GM21381 (cell line): ENCODE measurements at regions not wholly inside any gene's neighbourhood (a gene's known extent, or its start where the extent isn't known, plus 50 kb on each side); places are given as distances from the start of the nearest gene placed in this dataset.

ENCODE experiments used
- ATAC-seq: cut with Tn5 transposase; IDR thresholded peaks from one replicate; pipeline ENCODE4 v1.9.1; 2021; ENCODE audit warnings: mild to moderate bottlenecking, moderate library complexity; ENCODE audit not compliant: unreplicated experiment

GRCh38 chr14:22478670-22479069 lies 110.4 kb downstream of the DAD1 start:
- no peak for ATAC-seq

GRCh38 chr14:22478247-22478646 lies 110.8 kb downstream of the DAD1 start:
- no peak for ATAC-seq

GRCh38 chr14:22477569-22478194 lies 111.3 kb downstream of the DAD1 start:
- no peak for ATAC-seq

- ATAC-seq: no peak
Observed at GRCh38 chr14:22476887-22477286, 112.1 kb downstream of the DAD1 start.

- ATAC-seq: no peak
Observed at GRCh38 chr14:22476005-22476751, 112.8 kb downstream of the DAD1 start.

GRCh38 chr14:22475381-22475780 lies 113.6 kb downstream of the DAD1 start:
- no peak for ATAC-seq

- ATAC-seq: no peak
Observed at GRCh38 chr14:22474730-22475351, 114.2 kb downstream of the DAD1 start.

GRCh38 chr14:22472935-22473854 lies 115.8 kb downstream of the DAD1 start:
- peak; percentile 40 for ATAC-seq

GRCh38 chr14:22472466-22472865 lies 116.6 kb downstream of the DAD1 start:
- no peak for ATAC-seq

- no peak for ATAC-seq
Observed at GRCh38 chr14:22471545-22472121, 117.4 kb downstream of the DAD1 start.

- ATAC-seq: no peak
Observed at GRCh38 chr14:22469538-22470303, 119.3 kb downstream of the DAD1 start.

GRCh38 chr14:22468830-22469229 lies 120.2 kb downstream of the DAD1 start:
- no peak for ATAC-seq

GRCh38 chr14:22466491-22466890 lies 122.5 kb downstream of the DAD1 start:
- no peak for ATAC-seq

- peak; percentile 2 for ATAC-seq
Observed at GRCh38 chr14:22465201-22465840, 123.7 kb downstream of the DAD1 start.

- peak; percentile 68 for ATAC-seq
Observed at GRCh38 chr14:22464422-22465142, 124.4 kb downstream of the DAD1 start.

- ATAC-seq: no peak
Observed at GRCh38 chr14:22463763-22464173, 125.3 kb downstream of the DAD1 start.

GRCh38 chr14:22462923-22463322 lies 126.1 kb downstream of the DAD1 start:
- ATAC-seq: no peak

GRCh38 chr14:22460461-22461195 lies 128.4 kb downstream of the DAD1 start:
- ATAC-seq: peak; percentile 32
